Activated T-cell treated with anti-CD3 and anti-CD28 coated beads, Interleukin-2, amount 50 U/mL, for 72 hours (primary cell): ENCODE measurements at regions not wholly inside any gene's neighbourhood (a gene's known extent, or its start where the extent isn't known, plus 50 kb on each side); places are given as distances from the start of the nearest gene placed in this dataset.

Experiments used
- ATAC-seq, 2 donors: fragments of 150-1000 bp; cut with Tn5 transposase; replicated peaks in 1 of 2; 2 replicates each; pipeline ENCODE4 v1.10.0; 2021; ENCODE audit warnings: moderate library complexity in 2 of 2, mild to moderate bottlenecking in 1 of 2
- DNase-seq, 2 donors: peaks; one replicate each; pipeline ENCODE4 v3.0.0; 2021 to 2022; ENCODE audit warnings: mixed read lengths in 1 of 2
- H3K27ac Mint-ChIP-seq: one replicate; pipeline ENCODE4 v1.8.0; 2022; ENCODE audit warnings: mild to moderate bottlenecking, moderate library complexity, mixed read lengths
- H3K27me3 Mint-ChIP-seq: one replicate; pipeline ENCODE4 v1.8.0; 2022; ENCODE audit warnings: low read depth, mixed read lengths
- H3K36me3 Mint-ChIP-seq, 2 donors: one replicate each; pipeline ENCODE4 v1.8.0; 2022; ENCODE audit warnings: mixed read lengths in 2 of 2, mild to moderate bottlenecking in 1 of 2; ENCODE audit not compliant: insufficient read depth in 2 of 2
- H3K4me1 Mint-ChIP-seq: one replicate; pipeline ENCODE4 v1.8.0; 2022; ENCODE audit warnings: low read depth, mixed read lengths
- H3K4me3 Mint-ChIP-seq, 2 donors: one replicate each; pipeline ENCODE4 v1.8.0; 2022; ENCODE audit warnings: mild to moderate bottlenecking in 2 of 2, mixed read lengths in 2 of 2, moderate library complexity in 2 of 2
- H3K9me3 Mint-ChIP-seq, 2 donors: one replicate each; pipeline ENCODE4 v1.8.0; 2022; ENCODE audit warnings: mixed read lengths in 2 of 2

GRCh38 chr2:219713110-219713509 lies 85.7 kb downstream of the SLC4A3 start:
- no peak overlapping the region for H3K4me3 Mint-ChIP-seq
- no peak for DNase-seq
- H3K27ac Mint-ChIP-seq, result no peak overlapping the region
- no peak for ATAC-seq
- H3K9me3 Mint-ChIP-seq, result peaks cover 6 to 7% of the 10 kb centered on the region in 2 donors
- H3K27me3 Mint-ChIP-seq, result peaks cover 40% of the 10 kb centered on the region
- H3K36me3 Mint-ChIP-seq, result peaks cover 0 to 3% of the 10 kb centered on the region in 2 donors
- peaks cover 4% of the 10 kb centered on the region for H3K4me1 Mint-ChIP-seq

GRCh38 chr2:219714681-219715400 lies 87.4 kb downstream of the SLC4A3 start:
- H3K36me3 Mint-ChIP-seq, result peaks cover 0 to 3% of the 10 kb centered on the region in 2 donors
- H3K27me3 Mint-ChIP-seq, result peaks cover 32% of the 10 kb centered on the region
- H3K27ac Mint-ChIP-seq, result no peak overlapping the region
- peaks cover 4% of the 10 kb centered on the region for H3K4me1 Mint-ChIP-seq
- peaks cover 6 to 7% of the 10 kb centered on the region in 2 donors for H3K9me3 Mint-ChIP-seq
- no peak for ATAC-seq
- DNase-seq, result no peak
- H3K4me3 Mint-ChIP-seq, result no peak overlapping the region

DNA sequence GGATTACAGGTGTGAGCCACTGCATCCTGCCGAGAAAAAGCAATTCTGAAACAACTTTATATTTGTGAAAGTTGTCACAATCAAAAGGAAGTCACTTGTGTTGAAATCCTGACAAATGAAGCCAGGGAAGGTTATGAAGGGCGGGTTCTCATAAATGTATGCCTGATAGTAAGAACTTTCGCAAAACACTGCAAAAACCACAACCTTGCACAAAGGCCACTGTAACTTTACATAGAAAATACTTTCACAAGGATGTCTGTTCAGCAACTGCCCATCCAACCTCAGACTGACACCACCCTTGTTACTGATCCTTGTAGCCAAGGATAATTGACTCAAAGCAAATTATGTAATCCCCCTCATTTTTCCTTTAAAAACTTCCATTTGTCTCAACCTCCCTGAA lies 90.6 kb downstream of the SLC4A3 start:
- Mint-ChIP-seq H3K27me3 (peaks cover 10% of the 10 kb centered on the region), H3K4me3 (no peak overlapping the region), H3K27ac (no peak overlapping the region), H3K36me3 (peaks cover 0 to 3% of the 10 kb centered on the region in 2 donors), H3K9me3 (peaks cover 0 to 3% of the 10 kb centered on the region in 2 donors), H3K4me1 (no peaks in the 10 kb centered on the region)
- DNase-seq, result no peak
- ATAC-seq, result no peak

DNA sequence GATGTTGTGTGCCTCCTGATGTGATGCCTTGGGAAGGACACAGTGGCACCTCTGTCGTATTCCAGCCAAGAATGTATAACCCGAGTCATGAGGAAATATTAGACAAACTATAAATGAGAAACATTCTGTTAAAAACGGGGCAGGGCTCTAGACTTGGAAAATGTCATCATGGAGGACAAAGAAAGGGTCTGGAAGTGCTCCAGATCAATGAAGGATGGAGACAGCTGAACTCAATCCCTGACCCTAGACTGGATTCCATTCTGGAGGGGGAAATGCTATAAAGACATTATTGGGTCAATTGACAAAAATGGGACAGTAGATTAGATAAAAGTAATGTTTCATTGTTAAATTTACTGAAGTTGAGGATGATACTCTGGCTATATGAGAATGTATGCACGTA lies 92.1 kb downstream of the SLC4A3 start:
- Mint-ChIP-seq H3K27ac (no peak overlapping the region), H3K36me3 (no peaks in the 10 kb centered on the region), H3K4me3 (no peak overlapping the region), H3K9me3 (no peaks in the 10 kb centered on the region), H3K27me3 (peaks cover 4% of the 10 kb centered on the region), H3K4me1 (no peaks in the 10 kb centered on the region)
- ATAC-seq, result no peak
- DNase-seq, result no peak

- Mint-ChIP-seq H3K9me3 (no peaks in the 10 kb centered on the region), H3K27me3 (peaks cover 5% of the 10 kb centered on the region), H3K27ac (no peak overlapping the region), H3K36me3 (no peaks in the 10 kb centered on the region), H3K4me3 (no peak overlapping the region), H3K4me1 (no peaks in the 10 kb centered on the region)
- ATAC-seq (no peak), DNase-seq (no peak)
These were observed 93.5 kb downstream of the SLC4A3 start for GRCh38 chr2:219720956-219721355.

GRCh38 chr2:219722276-219722879 lies 94.9 kb downstream of the SLC4A3 start:
- DNase-seq (no peak), ATAC-seq (no peak)
- Mint-ChIP-seq H3K4me1 (no peaks in the 10 kb centered on the region), H3K27ac (no peak overlapping the region), H3K4me3 (no peak overlapping the region), H3K27me3 (peaks cover 19% of the 10 kb centered on the region), H3K9me3 (no peaks in the 10 kb centered on the region), H3K36me3 (no peaks in the 10 kb centered on the region)

- ATAC-seq, result no peak
- no peaks in the 10 kb centered on the region for H3K9me3 Mint-ChIP-seq
- H3K27me3 Mint-ChIP-seq, result peaks cover 20% of the 10 kb centered on the region
- no peak for DNase-seq
- H3K4me1 Mint-ChIP-seq, result no peaks in the 10 kb centered on the region
- no peaks in the 10 kb centered on the region for H3K36me3 Mint-ChIP-seq
- no peak overlapping the region for H3K4me3 Mint-ChIP-seq
- H3K27ac Mint-ChIP-seq, result no peak overlapping the region
These were observed 95.9 kb downstream of the SLC4A3 start for GRCh38 chr2:219723311-219723710.

DNA sequence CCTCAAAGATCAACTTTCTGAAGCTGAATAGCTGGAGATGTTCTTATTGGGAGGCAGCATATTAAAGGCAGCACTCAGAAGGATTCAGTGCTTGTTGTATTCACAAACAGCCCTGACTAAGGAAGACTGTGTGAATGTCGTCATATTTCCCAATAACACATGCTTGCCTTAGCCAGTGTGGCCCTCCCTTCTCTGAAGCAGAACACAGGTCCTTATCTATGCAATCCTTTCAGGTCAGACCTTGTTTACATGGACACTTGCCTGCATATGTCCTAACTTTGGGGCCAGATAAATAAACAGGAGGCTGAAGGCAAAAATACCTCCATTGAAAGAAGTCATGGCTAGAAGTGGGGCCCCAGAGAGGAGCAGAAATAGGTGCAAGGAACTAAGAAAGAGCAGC lies 97.2 kb downstream of the SLC4A3 start:
- DNase-seq, result no peak
- Mint-ChIP-seq H3K4me3 (no peak overlapping the region), H3K36me3 (no peaks in the 10 kb centered on the region), H3K27ac (no peak overlapping the region), H3K9me3 (no peaks in the 10 kb centered on the region), H3K27me3 (peaks cover 20% of the 10 kb centered on the region), H3K4me1 (no peaks in the 10 kb centered on the region)
- ATAC-seq, result no peak

- H3K4me1 Mint-ChIP-seq, result no peaks in the 10 kb centered on the region
- H3K27me3 Mint-ChIP-seq, result peaks cover 20% of the 10 kb centered on the region
- no peak for DNase-seq
- H3K9me3 Mint-ChIP-seq, result no peaks in the 10 kb centered on the region
- no peak overlapping the region for H3K4me3 Mint-ChIP-seq
- ATAC-seq, result no peak
- H3K27ac Mint-ChIP-seq, result no peak overlapping the region
- H3K36me3 Mint-ChIP-seq, result no peaks in the 10 kb centered on the region
These were observed 99.5 kb downstream of the SLC4A3 start for GRCh38 chr2:219726916-219727315.

DNA sequence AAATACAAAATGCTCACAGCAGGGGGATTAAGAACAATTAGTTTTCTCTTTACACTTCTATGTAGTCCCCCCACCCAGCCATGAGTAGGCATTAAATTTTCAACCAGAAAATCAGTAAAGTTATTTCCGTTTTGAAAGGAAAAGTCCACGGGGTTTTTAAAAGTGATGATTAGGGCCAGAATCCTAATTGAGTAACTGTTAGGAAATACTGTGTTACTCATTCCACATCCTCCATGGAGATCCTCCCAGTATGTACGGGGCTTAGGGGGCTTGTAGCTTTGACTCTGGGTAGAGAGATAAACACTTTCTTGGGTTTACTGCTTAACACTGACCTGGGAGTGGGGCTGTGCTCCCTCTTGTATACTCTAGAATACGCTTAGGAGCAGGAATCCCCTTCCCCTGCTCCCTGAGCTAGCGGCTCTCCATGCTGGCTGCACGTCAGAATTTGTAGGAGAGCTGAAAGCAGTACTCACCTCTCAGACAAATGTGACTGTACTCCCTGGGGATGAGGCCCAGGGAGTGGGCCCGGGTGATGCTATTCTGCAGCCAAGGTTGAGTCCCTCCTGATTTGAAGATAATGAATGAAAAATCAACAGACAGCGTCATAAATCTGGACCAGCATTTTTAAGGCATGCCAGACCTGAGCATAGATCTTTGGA lies 100.5 kb downstream of the SLC4A3 start:
- Mint-ChIP-seq H3K36me3 (no peaks in the 10 kb centered on the region), H3K4me3 (no peak overlapping the region), H3K9me3 (no peaks in the 10 kb centered on the region), H3K4me1 (no peaks in the 10 kb centered on the region), H3K27ac (no peak overlapping the region), H3K27me3 (peaks cover 20% of the 10 kb centered on the region)
- ATAC-seq (no peak), DNase-seq (no peak)

DNA sequence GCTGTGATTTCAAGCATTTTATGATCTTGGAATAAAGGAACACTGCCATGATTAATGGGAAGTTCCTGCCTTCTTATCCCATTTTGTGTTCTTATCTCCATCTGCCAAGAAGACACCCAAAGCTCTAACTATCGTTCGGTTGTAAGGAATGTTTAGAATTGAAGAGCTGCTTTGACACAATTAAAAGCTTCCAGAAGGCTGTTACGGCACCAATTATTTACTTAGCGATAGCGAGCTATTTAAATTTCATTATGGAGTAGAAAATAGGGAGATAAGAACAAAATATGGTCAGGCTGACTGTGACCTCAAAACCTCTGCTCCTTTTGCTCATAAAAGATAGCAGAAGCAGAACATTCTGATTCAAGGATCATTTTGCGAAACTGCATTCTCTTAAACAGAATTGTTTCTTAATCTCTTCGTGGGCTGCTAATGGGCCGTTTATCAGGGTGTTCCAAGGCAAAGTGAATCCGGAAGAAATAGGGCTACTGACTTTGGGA lies 101.6 kb downstream of the SLC4A3 start:
- no peak for ATAC-seq
- Mint-ChIP-seq H3K27me3 (peaks cover 30% of the 10 kb centered on the region), H3K9me3 (no peaks in the 10 kb centered on the region), H3K36me3 (no peaks in the 10 kb centered on the region), H3K27ac (no peak overlapping the region), H3K4me3 (no peak overlapping the region), H3K4me1 (no peaks in the 10 kb centered on the region)
- no peak for DNase-seq

GRCh38 chr2:219731173-219731572 lies 103.7 kb downstream of the SLC4A3 start:
- Mint-ChIP-seq H3K36me3 (no peaks in the 10 kb centered on the region), H3K4me3 (no peak overlapping the region), H3K27me3 (peaks cover 28% of the 10 kb centered on the region), H3K27ac (no peak overlapping the region), H3K9me3 (no peaks in the 10 kb centered on the region), H3K4me1 (no peaks in the 10 kb centered on the region)
- no peak for ATAC-seq
- no peak for DNase-seq

GRCh38 chr2:219733106-219733505 lies 105.7 kb downstream of the SLC4A3 start:
- no peaks in the 10 kb centered on the region for H3K4me1 Mint-ChIP-seq
- H3K36me3 Mint-ChIP-seq, result no peaks in the 10 kb centered on the region
- no peak overlapping the region for H3K27ac Mint-ChIP-seq
- DNase-seq (no peak), ATAC-seq (no peak)
- no peaks in the 10 kb centered on the region for H3K9me3 Mint-ChIP-seq
- H3K4me3 Mint-ChIP-seq, result no peak overlapping the region
- peaks cover 26% of the 10 kb centered on the region for H3K27me3 Mint-ChIP-seq
